Lung (tissue), 11 donors: ENCODE measurements at regions not wholly inside any gene's neighbourhood (a gene's known extent, or its start where the extent isn't known, plus 50 kb on each side); places are given as distances from the start of the nearest gene placed in this dataset.

Source experiments
- ATAC-seq: fragments of 200-7000 bp; cut with Tn5 transposase; one replicate; pipeline ENCODE4 v1.9.1; 2020; ENCODE audit warnings: moderate number of reproducible peaks; ENCODE audit not compliant: insufficient read depth, low FRiP score
- DNase-seq, 3 donors: peaks; one replicate each; pipeline ENCODE4 v3.0.0-alpha.2; 2013 to 2017
- H3K27ac ChIP-seq, 2 donors: one replicate each; pipeline ENCODE4 v1.5.1; 2013; ENCODE audit warnings: mild to moderate bottlenecking in 2 of 2, moderate library complexity in 2 of 2, control low read depth in 1 of 2, inconsistent platforms in 1 of 2, low read depth in 1 of 2, low read length in 1 of 2
- H3K27me3 ChIP-seq, 3 donors: one replicate each; pipeline ENCODE4 v1.5.1; 2013; ENCODE audit warnings: low read length in 2 of 3; ENCODE audit not compliant: control insufficient read depth in 3 of 3, insufficient read depth in 3 of 3
- H3K36me3 ChIP-seq, 4 donors: one replicate each; pipeline ENCODE4 v1.5.1; 2013; ENCODE audit warnings: low read length in 4 of 4, mild to moderate bottlenecking in 1 of 4, moderate library complexity in 1 of 4; ENCODE audit not compliant: control insufficient read depth in 4 of 4, insufficient read depth in 4 of 4
- H3K4me1 ChIP-seq, 5 donors: one replicate each; pipeline ENCODE4 v1.5.1; 2013; ENCODE audit warnings: low read length in 5 of 5, mild to moderate bottlenecking in 2 of 5, moderate library complexity in 1 of 5; ENCODE audit not compliant: control insufficient read depth in 5 of 5, insufficient read depth in 5 of 5
- H3K4me3 ChIP-seq: one replicate; pipeline ENCODE4 v1.5.1; 2013; ENCODE audit warnings: mild to moderate bottlenecking, control low read depth, moderate library complexity
- H3K9ac ChIP-seq, 2 donors: one replicate each; pipeline ENCODE4 v1.5.1; 2013; ENCODE audit warnings: low read length in 2 of 2, control low read depth in 1 of 2; ENCODE audit not compliant: insufficient read depth in 1 of 2
- H3K9me3 ChIP-seq, 4 donors: one replicate each; pipeline ENCODE4 v1.5.1; 2013; ENCODE audit warnings: low read length in 3 of 4, mild to moderate bottlenecking in 1 of 4, moderate library complexity in 1 of 4; ENCODE audit not compliant: control insufficient read depth in 4 of 4, insufficient read depth in 3 of 4
- CTCF ChIP-seq: IDR thresholded peaks from 2 replicates; pipeline ENCODE4 v1.5.1; 2012; ENCODE audit warnings: mild to moderate bottlenecking; ENCODE audit errors: control extremely low read depth, extremely low read depth
- WGBS, 2 donors: extraction: QIAGEN DNeasy Blood & Tissue Kit; methylation state at CpG; one replicate each; pipeline ENCODE4 v1.1.7; 2013; 5-methylcytosine and 5-hydroxymethylcytosine counted together
- donor health status: control.
- donor health status: control.
- donor health status: Bipolar disorder and iron deficiency.
- donor health status: healthy.
- donor health status: DM: yes; HTN: yes; CAD: no.

- H3K27me3 ChIP-seq, result no peaks in the 10 kb centered on the region
- H3K4me1 ChIP-seq, result no peaks in the 10 kb centered on the region
- no peak overlapping the region for H3K27ac ChIP-seq
- no peak overlapping the region for H3K4me3 ChIP-seq
- no peak for ATAC-seq
- TF ChIP-seq CTCF, result no peak
- H3K9ac ChIP-seq, result no peak overlapping the region
- H3K36me3 ChIP-seq, result peaks cover 0 to 2% (median 0%) of the 10 kb centered on the region in 4 donors
- WGBS, 2 donors, result 88 to 91% methylated on average over 3 of the region's 3 CpGs
- no peaks in the 10 kb centered on the region for H3K9me3 ChIP-seq
- no peak for DNase-seq
Measured at GRCh38 chr5:94072116-94072515, 330.7 kb upstream of the POU5F2 start.

- H3K4me1 ChIP-seq, result no peaks in the 10 kb centered on the region
- DNase-seq (no peak), ATAC-seq (no peak)
- no peak overlapping the region for H3K9ac ChIP-seq
- 96 to 98% methylated on average over 2 of the region's 2 CpGs for WGBS, 2 donors
- no peak overlapping the region for H3K27ac ChIP-seq
- H3K27me3 ChIP-seq, result no peaks in the 10 kb centered on the region
- H3K36me3 ChIP-seq, result peaks cover 0 to 3% (median under 1%) of the 10 kb centered on the region in 4 donors
- peaks cover 5 to 17% (median 7%) of the 10 kb centered on the region in 4 donors for H3K9me3 ChIP-seq
- no peak for TF ChIP-seq CTCF
- no peak overlapping the region for H3K4me3 ChIP-seq
Measured at GRCh38 chr5:94066437-94067207, 325.2 kb upstream of the POU5F2 start.

GRCh38 chr5:94064025-94064424 is 322.6 kb upstream of the POU5F2 start:
- peaks cover 5 to 17% (median 7%) of the 10 kb centered on the region in 4 donors for H3K9me3 ChIP-seq
- no peak overlapping the region for H3K4me3 ChIP-seq
- DNase-seq (no peak), ATAC-seq (no peak)
- no peak for TF ChIP-seq CTCF
- no peaks in the 10 kb centered on the region for H3K27me3 ChIP-seq
- H3K27ac ChIP-seq, result no peak overlapping the region
- no peaks in the 10 kb centered on the region for H3K4me1 ChIP-seq
- H3K9ac ChIP-seq, result no peak overlapping the region
- H3K36me3 ChIP-seq, result peaks cover 0 to 3% (median under 1%) of the 10 kb centered on the region in 4 donors
